ENCODE measurements at regions not wholly inside any gene's neighbourhood (a gene's known extent, or its start where the extent isn't known, plus 50 kb on each side); places are given as distances from the start of the nearest gene placed in this dataset.
A peak's percentile ranks its signal among the peaks of the same experiment; 100 is the strongest.

- H3K9me3 ChIP-seq (ENCODE audit: insufficient read depth in 2 of 2, low read depth in 1 of 2, low read length in 1 of 2): no peaks in the 10 kb centered on the region
- DNase-seq (ENCODE audit: low read depth in 1 of 2, low spot score in 2 of 2) (peak in 1 of 2 experiments; percentile 75), FAIRE-seq (no peak)
- H3K18ac ChIP-seq (ENCODE audit: extremely low read depth, low read length): peak overlapping the region; percentile 38
- H4K5ac ChIP-seq (ENCODE audit: insufficient read length, low read depth, low read length): no peak overlapping the region
- peak overlapping the region; percentile 19 for H4K91ac ChIP-seq (replicated peaks; ENCODE audit: insufficient read length, low read length)
- no peaks in the 10 kb centered on the region for H4K20me1 ChIP-seq (replicated peaks in 1 of 2; ENCODE audit: control insufficient read depth in 1 of 2, insufficient read depth in 2 of 2, low read length in 2 of 2)
- WGBS, 2 experiments (ENCODE audit: extremely low coverage in 1 of 2, insufficient coverage in 1 of 2, insufficient read length in 1 of 2, insufficient replicate concordance in 2 of 2, low coverage in 1 of 2, low lambda C conversion rate in 2 of 2, missing lambda C conversion rate in 1 of 2): 4% methylated on average over 41 of the region's 59 CpGs; no CpG with 5 or more reads in 1 of the 2 experiments
- no peaks in the 10 kb centered on the region for H3K79me2 ChIP-seq (ENCODE audit: control insufficient read depth in 1 of 2, insufficient read depth in 2 of 2, low read length in 2 of 2)
- ChIA-PET CTCF (ENCODE audit: partially characterized antibody) (interaction anchor here (0.8 to 4.2 kb wide), 8 partner anchors 9 to 396 kb away, joined by 3 to 16 read pairs (median 6); no protein-coding TSS in a partner anchor), POLR2A (ENCODE audit: partially characterized antibody) (no interaction called here)
- no peak overlapping the region for H2BK12ac ChIP-seq (ENCODE audit: low read depth, low read length)
- no peak overlapping the region for H2AK5ac ChIP-seq (ENCODE audit: low read depth, low read length)
- H3K36me3 ChIP-seq (ENCODE audit: control insufficient read depth in 2 of 4, insufficient read depth in 4 of 4, low read length in 3 of 4): no peaks in the 10 kb centered on the region
- H3K27me3 ChIP-seq (replicated peaks in 1 of 4; ENCODE audit: control insufficient read depth in 3 of 4, extremely low read depth in 1 of 4, insufficient read depth in 3 of 4, low read length in 3 of 4): peaks cover 2 to 25% (median 22%) of the 10 kb centered on the region in 4 experiments
- no peak overlapping the region for H3K23ac ChIP-seq (ENCODE audit: insufficient read length)
- peak overlapping the region in 1 of 4 experiments; percentile 25; a peak in 2 of 7 replicates for H3K9ac ChIP-seq (replicated peaks in 1 of 4; ENCODE audit: extremely low read depth in 1 of 4, low read depth in 3 of 4, low read length in 3 of 4)
- H2BK15ac ChIP-seq (ENCODE audit: low read length): no peak overlapping the region
- no peaks in the 10 kb centered on the region; a peak in 1 of 7 replicates for H3K4me1 ChIP-seq (replicated peaks in 1 of 4; ENCODE audit: control insufficient read depth in 3 of 4, insufficient read depth in 4 of 4, low read length in 3 of 4)
- H2BK20ac ChIP-seq (ENCODE audit: low read length): no peak overlapping the region
- no peak overlapping the region for H3K56ac ChIP-seq (replicated peaks; ENCODE audit: insufficient read length, low read depth, low read length)
- no peak overlapping the region for H2BK5ac ChIP-seq (ENCODE audit: low read depth, low read length)
- H4K8ac ChIP-seq (ENCODE audit: extremely low read depth, insufficient read depth, low read length): peak overlapping the region; percentile 12; the same call in 1 of the 2 replicates
- H3K4me3 ChIP-seq (ENCODE audit: extremely low read depth in 1 of 4, insufficient read depth in 2 of 4, low read depth in 3 of 4, low read length in 4 of 4): peak overlapping the region; percentile 54 to 77 (median 62)
- H3K14ac ChIP-seq (ENCODE audit: insufficient read length): no peak overlapping the region
- H2BK120ac ChIP-seq (replicated peaks; ENCODE audit: low read depth, low read length): no peak overlapping the region
- H3K4me2 ChIP-seq (ENCODE audit: insufficient read depth in 1 of 2, low read depth in 2 of 2, low read length in 2 of 2): peak overlapping the region; percentile 67 to 80
- H3K23me2 ChIP-seq (ENCODE audit: low read depth, low read length): peaks cover 8% of the 10 kb centered on the region
- H3K27ac ChIP-seq (ENCODE audit: low read depth, low read length): no peak overlapping the region
- H3K79me1 ChIP-seq (ENCODE audit: low read depth, low read length): no peaks in the 10 kb centered on the region
- H3K4ac ChIP-seq (replicated peaks; ENCODE audit: insufficient read length, low read depth, low read length): no peak overlapping the region
- H2AFZ ChIP-seq (ENCODE audit: low read length): peak overlapping the region; percentile 90
- TF ChIP-seq, protein P1, sequence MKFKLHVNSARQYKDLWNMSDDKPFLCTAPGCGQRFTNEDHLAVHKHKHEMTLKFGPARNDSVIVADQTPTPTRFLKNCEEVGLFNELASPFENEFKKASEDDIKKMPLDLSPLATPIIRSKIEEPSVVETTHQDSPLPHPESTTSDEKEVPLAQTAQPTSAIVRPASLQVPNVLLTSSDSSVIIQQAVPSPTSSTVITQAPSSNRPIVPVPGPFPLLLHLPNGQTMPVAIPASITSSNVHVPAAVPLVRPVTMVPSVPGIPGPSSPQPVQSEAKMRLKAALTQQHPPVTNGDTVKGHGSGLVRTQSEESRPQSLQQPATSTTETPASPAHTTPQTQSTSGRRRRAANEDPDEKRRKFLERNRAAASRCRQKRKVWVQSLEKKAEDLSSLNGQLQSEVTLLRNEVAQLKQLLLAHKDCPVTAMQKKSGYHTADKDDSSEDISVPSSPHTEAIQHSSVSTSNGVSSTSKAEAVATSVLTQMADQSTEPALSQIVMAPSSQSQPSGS (IDR thresholded peaks at IDR 0.05; ENCODE audit: low read length): no peak
- TF ChIP-seq TCF12 (IDR thresholded peaks at IDR 0.05; ENCODE audit: low read depth, low read length) (no peak), KDM4A (IDR thresholded peaks at IDR 0.05; ENCODE audit: low read depth, low read length, severe bottlenecking) (peak; percentile 94), RNF2 (IDR thresholded peaks at IDR 0.05; ENCODE audit: borderline replicate concordance, low read depth, low read length, missing control alignments, poor library complexity, severe bottlenecking) (peak; percentile 45), CHD2 (IDR thresholded peaks at IDR 0.05; ENCODE audit: low read length) (no peak), JUN (IDR thresholded peaks at IDR 0.05; ENCODE audit: low read depth, low read length) (no peak), CTCF (IDR thresholded peaks at IDR 0.05; ENCODE audit: control extremely low read depth in 1 of 3, insufficient read depth in 1 of 3, low read depth in 1 of 3, low read length in 3 of 3) (no peak), KDM5A (IDR thresholded peaks at IDR 0.05; ENCODE audit: low read length) (no peak)
Measured at GRCh38 chr10:109456566-109457301, 466.6 kb downstream of the XPNPEP1 start.
